AG09309 (cell line): ENCODE measurements at regions not wholly inside any gene's neighbourhood (a gene's known extent, or its start where the extent isn't known, plus 50 kb on each side); places are given as distances from the start of the nearest gene placed in this dataset.

Experiments
- DNase-seq: peaks from one replicate; pipeline ENCODE4 v3.0.0-alpha.2; 2010; ENCODE audit warnings: low read depth
- H3K4me3 ChIP-seq: 2 replicates; pipeline ENCODE4 v1.5.1; 2011; ENCODE audit warnings: mild to moderate bottlenecking, low read depth, low read length, moderate library complexity; ENCODE audit not compliant: control insufficient read depth
- CTCF ChIP-seq: IDR thresholded peaks from 2 replicates; pipeline ENCODE4 v1.5.1; 2011; ENCODE audit warnings: mild to moderate bottlenecking, low read depth, low read length, inconsistent platforms; ENCODE audit not compliant: insufficient read depth, control insufficient read depth; ENCODE audit errors: missing control alignments

GRCh38 chr7:136714062-136714461 is 154.4 kb upstream of the CHRM2 start:
- DNase-seq = no peak
- TF ChIP-seq CTCF = no peak
- no peak overlapping the region for H3K4me3 ChIP-seq

DNA sequence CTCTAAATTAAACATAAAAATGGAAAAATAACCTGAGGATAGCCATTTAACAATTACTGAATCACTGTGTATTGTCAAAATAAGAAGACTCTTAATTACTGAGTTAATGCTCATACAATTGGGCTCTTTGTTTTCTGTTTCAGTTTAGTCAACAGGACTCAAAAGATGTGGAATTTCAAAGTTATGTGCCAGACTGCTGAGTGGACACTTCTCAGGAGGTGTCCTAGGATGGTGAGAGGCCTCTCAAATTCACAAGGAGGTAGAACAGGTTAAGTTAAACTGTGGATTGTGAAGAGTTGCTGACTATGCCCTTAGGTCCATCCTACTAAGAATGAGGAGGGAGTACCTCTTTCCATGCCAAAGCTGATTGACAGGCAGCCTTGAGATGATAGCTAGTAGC is 157.7 kb upstream of the CHRM2 start:
- no peak for TF ChIP-seq CTCF
- no peak for DNase-seq
- no peak overlapping the region for H3K4me3 ChIP-seq

GRCh38 chr7:136709876-136710275 is 158.6 kb upstream of the CHRM2 start:
- TF ChIP-seq CTCF = no peak
- no peak for DNase-seq

GRCh38 chr7:136702913-136703312 is 165.5 kb upstream of the CHRM2 start:
- no peak overlapping the region for H3K4me3 ChIP-seq
- no peak for TF ChIP-seq CTCF
- no peak for DNase-seq

More at GRCh38 chr7:136709876-136710275, 158.6 kb upstream of the CHRM2 start:
- H3K4me3 ChIP-seq = no peak overlapping the region

GRCh38 chr7:136698977-136699376 is 169.5 kb upstream of the CHRM2 start:
- H3K4me3 ChIP-seq = no peak overlapping the region
- no peak for DNase-seq
- no peak for TF ChIP-seq CTCF

DNA sequence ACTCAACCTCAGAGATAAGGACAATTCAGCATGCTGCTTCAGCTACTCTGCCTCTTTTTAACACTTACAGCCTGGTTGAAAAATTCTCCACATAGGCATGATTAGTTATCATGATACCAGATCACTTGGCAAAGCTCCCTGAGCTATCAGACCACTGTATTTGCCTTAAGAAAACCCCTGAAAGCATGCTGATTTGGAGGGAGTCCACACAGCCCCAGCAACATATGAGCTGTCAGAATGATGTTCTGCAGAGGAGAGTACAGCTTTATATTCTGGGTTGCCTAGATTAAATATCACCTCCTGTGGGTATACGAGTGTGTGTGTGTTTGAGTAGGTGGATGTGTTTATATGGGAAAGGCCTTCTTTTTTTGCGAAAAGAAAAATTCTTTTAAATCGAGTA is 170.2 kb upstream of the CHRM2 start:
- H3K4me3 ChIP-seq = no peak overlapping the region
- no peak for DNase-seq
- no peak for TF ChIP-seq CTCF

GRCh38 chr7:136697271-136697670 is 171.2 kb upstream of the CHRM2 start:
- no peak overlapping the region for H3K4me3 ChIP-seq
- DNase-seq = no peak
- no peak for TF ChIP-seq CTCF
